GM12864 (cell line): ENCODE measurements at regions not wholly inside any gene's neighbourhood (a gene's known extent, or its start where the extent isn't known, plus 50 kb on each side); places are given as distances from the start of the nearest gene placed in this dataset.

Source experiments
- DNase-seq: peaks from one replicate; pipeline ENCODE4 v3.0.0-alpha.2; 2011; ENCODE audit warnings: low read depth
- H3K4me3 ChIP-seq: 2 replicates; pipeline ENCODE4 v1.5.1; 2011; ENCODE audit warnings: mild to moderate bottlenecking, low read depth, low read length, control low read depth
- CTCF ChIP-seq: IDR thresholded peaks from 2 replicates; pipeline ENCODE4 v1.5.1; 2011; ENCODE audit warnings: low read depth, mild to moderate bottlenecking, moderate library complexity, low read length, control low read depth, inconsistent platforms; ENCODE audit errors: missing control alignments

GRCh38 chr11:28547321-28547741 lies 439.1 kb downstream of the METTL15 start:
- no peak for DNase-seq
- no peak for TF ChIP-seq CTCF

GRCh38 chr11:28545536-28545935 lies 437.3 kb downstream of the METTL15 start:
- no peak for TF ChIP-seq CTCF
- H3K4me3 ChIP-seq: no peak overlapping the region
- no peak for DNase-seq

More at GRCh38 chr11:28547321-28547741, 439.1 kb downstream of the METTL15 start:
- no peak overlapping the region for H3K4me3 ChIP-seq

- DNase-seq: no peak
- no peak for TF ChIP-seq CTCF
- H3K4me3 ChIP-seq: no peak overlapping the region
These were observed 434.4 kb downstream of the METTL15 start for GRCh38 chr11:28542561-28542960.

GRCh38 chr11:28539239-28540030 lies 431.2 kb downstream of the METTL15 start:
- no peak for TF ChIP-seq CTCF
- H3K4me3 ChIP-seq: no peak overlapping the region
- DNase-seq: no peak

GRCh38 chr11:28537822-28538221 lies 429.6 kb downstream of the METTL15 start:
- no peak overlapping the region for H3K4me3 ChIP-seq
- no peak for TF ChIP-seq CTCF
- DNase-seq: no peak

GRCh38 chr11:28536504-28537267 lies 428.5 kb downstream of the METTL15 start:
- H3K4me3 ChIP-seq: no peak overlapping the region
- DNase-seq: no peak
- no peak for TF ChIP-seq CTCF
